IPS-15b (cell line): ENCODE measurements at regions not wholly inside any gene's neighbourhood (a gene's known extent, or its start where the extent isn't known, plus 50 kb on each side); places are given as distances from the start of the nearest gene placed in this dataset.

Experiments
- H3K27me3 ChIP-seq: one replicate; pipeline ENCODE4 v1.6.1; 2013; ENCODE audit warnings: low read length; ENCODE audit not compliant: control insufficient read depth, insufficient read depth
- H3K36me3 ChIP-seq: one replicate; pipeline ENCODE4 v1.6.1; 2013; ENCODE audit warnings: low read length; ENCODE audit not compliant: control insufficient read depth, insufficient read depth
- H3K4me1 ChIP-seq: one replicate; pipeline ENCODE4 v1.6.1; 2013; ENCODE audit warnings: mild to moderate bottlenecking, low read length; ENCODE audit not compliant: control insufficient read depth, insufficient read depth
- H3K4me3 ChIP-seq: one replicate; pipeline ENCODE4 v1.5.1; 2013; ENCODE audit warnings: low read depth, low read length
- H3K9ac ChIP-seq: one replicate; pipeline ENCODE4 v1.6.1; 2013; ENCODE audit warnings: low read depth, mild to moderate bottlenecking, low read length
- H3K9me3 ChIP-seq: one replicate; pipeline ENCODE4 v1.6.1; 2013; ENCODE audit warnings: mild to moderate bottlenecking, low read length; ENCODE audit not compliant: control insufficient read depth, insufficient read depth

DNA sequence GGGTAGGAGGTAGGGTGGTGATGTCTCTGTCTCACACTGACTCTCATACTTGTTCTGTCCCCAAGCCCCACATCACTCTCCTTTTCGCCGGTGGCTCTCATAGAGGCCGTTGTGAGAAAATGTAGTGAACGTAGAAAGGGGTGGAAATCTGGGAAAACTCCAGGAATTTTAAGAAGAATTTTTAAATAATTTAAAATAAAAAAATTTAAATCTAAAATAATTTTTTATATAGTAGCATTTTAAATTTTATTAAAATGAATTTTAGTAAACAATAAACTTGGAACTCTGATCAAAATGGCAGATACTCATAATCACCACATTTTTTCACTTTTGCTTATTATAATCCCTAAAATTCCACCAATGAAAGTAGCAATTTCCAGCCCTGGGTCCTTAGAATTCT is 473.6 kb upstream of the ZFHX3 start:
- Histone ChIP-seq H3K9ac (no peak overlapping the region), H3K27me3 (no peaks in the 10 kb centered on the region), H3K4me1 (peaks cover 3% of the 10 kb centered on the region), H3K36me3 (no peaks in the 10 kb centered on the region), H3K9me3 (no peaks in the 10 kb centered on the region), H3K4me3 (no peak overlapping the region)

- Histone ChIP-seq H3K27me3 (no peaks in the 10 kb centered on the region), H3K4me1 (no peaks in the 10 kb centered on the region), H3K9me3 (no peaks in the 10 kb centered on the region), H3K36me3 (no peaks in the 10 kb centered on the region), H3K4me3 (no peak overlapping the region), H3K9ac (no peak overlapping the region)
Observed at GRCh38 chr16:73515616-73516015, 467.7 kb upstream of the ZFHX3 start.

- Histone ChIP-seq H3K4me3 (no peak overlapping the region), H3K9ac (no peak overlapping the region), H3K27me3 (no peaks in the 10 kb centered on the region), H3K9me3 (no peaks in the 10 kb centered on the region), H3K36me3 (no peaks in the 10 kb centered on the region), H3K4me1 (no peaks in the 10 kb centered on the region)
Observed at GRCh38 chr16:73510852-73511251, 462.9 kb upstream of the ZFHX3 start.

- Histone ChIP-seq H3K4me1 (no peaks in the 10 kb centered on the region), H3K9ac (no peak overlapping the region), H3K4me3 (no peak overlapping the region), H3K27me3 (no peaks in the 10 kb centered on the region), H3K36me3 (no peaks in the 10 kb centered on the region), H3K9me3 (no peaks in the 10 kb centered on the region)
Observed at GRCh38 chr16:73506568-73507056, 458.7 kb upstream of the ZFHX3 start.

GRCh38 chr16:73505577-73505976 is 457.6 kb upstream of the ZFHX3 start:
- no peak overlapping the region for H3K9ac ChIP-seq
- H3K27me3 ChIP-seq = no peaks in the 10 kb centered on the region
- H3K9me3 ChIP-seq = no peaks in the 10 kb centered on the region
- no peaks in the 10 kb centered on the region for H3K4me1 ChIP-seq
- H3K36me3 ChIP-seq = no peaks in the 10 kb centered on the region
- H3K4me3 ChIP-seq = no peak overlapping the region

DNA sequence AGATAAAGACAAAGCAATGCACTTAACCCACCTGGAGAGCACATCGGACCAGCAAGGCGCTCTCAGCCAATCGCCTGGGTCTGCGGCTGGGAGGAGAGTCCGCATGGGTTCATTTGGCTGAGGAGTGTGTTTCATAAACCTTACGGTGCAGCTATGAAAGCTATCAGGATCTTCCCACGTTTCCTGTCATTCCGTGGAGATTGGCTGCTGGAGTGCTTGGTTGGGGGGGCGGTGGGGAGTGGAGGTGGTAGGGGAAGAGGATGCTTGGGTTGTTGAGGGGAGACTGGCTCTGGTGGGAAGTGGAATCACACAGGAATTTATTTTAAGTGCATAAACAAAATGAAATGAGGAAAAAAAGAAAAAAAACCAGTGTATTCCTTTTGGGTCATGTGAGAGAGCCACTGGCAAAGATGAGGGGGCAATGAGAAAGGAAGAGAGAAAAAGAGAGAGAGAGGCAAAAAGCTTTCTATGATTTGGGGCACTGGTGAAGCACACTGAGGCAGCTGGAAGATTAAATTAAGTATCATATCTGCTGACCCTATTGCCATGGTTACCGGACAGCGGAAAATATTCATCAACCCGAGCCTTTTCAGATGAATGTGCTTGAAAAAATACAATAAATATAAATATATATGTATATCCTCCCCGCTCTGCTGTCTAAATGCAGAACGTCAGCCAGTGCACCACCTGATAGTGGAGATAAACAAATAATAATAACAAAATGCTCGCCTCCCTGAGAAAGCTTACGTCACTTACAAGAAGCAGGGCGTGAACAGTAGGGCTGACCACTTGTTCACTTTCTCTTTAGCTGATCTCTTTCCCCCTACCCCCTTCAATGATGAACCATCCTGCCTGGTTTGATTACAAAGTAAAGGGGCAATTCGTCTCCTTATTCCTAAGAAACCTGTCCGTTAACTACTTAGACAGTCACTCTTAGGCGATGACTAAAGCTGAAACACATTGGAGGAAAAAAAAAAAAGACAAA is 457.0 kb upstream of the ZFHX3 start:
- Histone ChIP-seq H3K4me1 (no peaks in the 10 kb centered on the region), H3K4me3 (no peak overlapping the region), H3K9me3 (no peaks in the 10 kb centered on the region), H3K36me3 (no peaks in the 10 kb centered on the region), H3K9ac (no peak overlapping the region), H3K27me3 (no peaks in the 10 kb centered on the region)

DNA sequence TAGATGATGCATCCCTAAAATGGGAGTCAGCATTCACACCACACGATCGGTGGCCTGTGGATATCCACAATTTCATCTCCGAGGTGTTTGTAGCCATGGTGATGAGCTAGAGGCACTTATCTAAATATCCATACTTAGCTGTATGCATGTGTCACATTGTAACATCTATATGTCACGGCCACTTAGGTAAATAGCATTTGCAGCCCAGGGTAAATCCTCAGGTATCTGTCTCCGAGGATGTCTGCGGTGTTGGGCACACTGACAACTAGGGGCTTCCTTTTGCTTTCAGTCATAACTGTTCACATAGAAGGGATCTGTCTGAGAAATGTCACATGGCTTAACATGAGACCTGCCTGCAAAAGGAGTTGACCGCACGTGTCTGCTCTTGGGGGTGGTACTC is 455.2 kb upstream of the ZFHX3 start:
- no peaks in the 10 kb centered on the region for H3K27me3 ChIP-seq
- no peaks in the 10 kb centered on the region for H3K36me3 ChIP-seq
- H3K4me3 ChIP-seq = no peak overlapping the region
- no peak overlapping the region for H3K9ac ChIP-seq
- no peaks in the 10 kb centered on the region for H3K4me1 ChIP-seq
- no peaks in the 10 kb centered on the region for H3K9me3 ChIP-seq

DNA sequence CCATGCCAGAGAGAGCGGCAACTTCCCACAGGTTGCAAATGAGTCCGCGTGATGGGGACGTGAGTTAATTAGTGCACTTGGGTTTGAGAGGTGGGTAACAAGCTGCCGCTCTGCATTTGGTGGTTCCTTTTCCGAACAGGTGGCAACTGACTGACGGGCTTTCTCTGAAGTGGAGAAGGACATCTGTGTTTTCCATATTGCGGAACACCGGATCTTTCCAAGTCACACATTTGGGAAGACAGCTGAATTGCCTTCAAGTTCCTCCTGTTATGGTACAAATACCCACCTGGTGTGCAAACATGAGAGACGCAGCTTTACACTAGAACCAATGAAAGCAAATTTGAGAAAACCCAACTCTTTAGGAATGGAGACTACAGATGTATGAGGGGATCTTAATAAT is 451.3 kb upstream of the ZFHX3 start:
- Histone ChIP-seq H3K27me3 (no peaks in the 10 kb centered on the region), H3K9me3 (no peaks in the 10 kb centered on the region), H3K9ac (no peak overlapping the region), H3K4me1 (no peaks in the 10 kb centered on the region), H3K4me3 (no peak overlapping the region), H3K36me3 (no peaks in the 10 kb centered on the region)

DNA sequence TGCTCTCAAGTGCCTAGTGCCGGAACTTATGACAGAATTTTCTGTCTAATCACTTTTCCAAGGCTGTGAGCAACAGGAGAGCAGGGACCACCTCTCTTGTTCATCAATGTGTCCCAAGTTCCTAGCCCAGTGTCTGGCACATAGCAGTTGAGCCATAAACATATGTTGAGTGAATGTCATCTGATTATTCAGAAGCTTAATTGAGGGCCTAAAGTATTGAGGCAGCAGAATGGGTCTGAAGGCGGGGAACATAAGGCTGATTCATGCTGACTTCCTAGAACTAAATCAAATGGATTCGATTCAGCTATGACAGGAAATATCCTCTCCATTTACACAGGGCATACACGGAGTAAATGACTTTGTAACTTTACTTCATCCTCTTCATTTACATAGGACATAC is 438.0 kb upstream of the ZFHX3 start:
- Histone ChIP-seq H3K9ac (no peak overlapping the region), H3K9me3 (no peaks in the 10 kb centered on the region), H3K4me1 (peaks cover 11% of the 10 kb centered on the region), H3K27me3 (peaks cover 4% of the 10 kb centered on the region), H3K36me3 (no peaks in the 10 kb centered on the region), H3K4me3 (no peak overlapping the region)

- Histone ChIP-seq H3K4me3 (peak overlapping the region; percentile 40), H3K27me3 (peaks cover 4% of the 10 kb centered on the region), H3K4me1 (peaks cover 11% of the 10 kb centered on the region), H3K36me3 (no peaks in the 10 kb centered on the region), H3K9ac (no peak overlapping the region), H3K9me3 (no peaks in the 10 kb centered on the region)
Observed at GRCh38 chr16:73483934-73484711, 436.2 kb upstream of the ZFHX3 start.

DNA sequence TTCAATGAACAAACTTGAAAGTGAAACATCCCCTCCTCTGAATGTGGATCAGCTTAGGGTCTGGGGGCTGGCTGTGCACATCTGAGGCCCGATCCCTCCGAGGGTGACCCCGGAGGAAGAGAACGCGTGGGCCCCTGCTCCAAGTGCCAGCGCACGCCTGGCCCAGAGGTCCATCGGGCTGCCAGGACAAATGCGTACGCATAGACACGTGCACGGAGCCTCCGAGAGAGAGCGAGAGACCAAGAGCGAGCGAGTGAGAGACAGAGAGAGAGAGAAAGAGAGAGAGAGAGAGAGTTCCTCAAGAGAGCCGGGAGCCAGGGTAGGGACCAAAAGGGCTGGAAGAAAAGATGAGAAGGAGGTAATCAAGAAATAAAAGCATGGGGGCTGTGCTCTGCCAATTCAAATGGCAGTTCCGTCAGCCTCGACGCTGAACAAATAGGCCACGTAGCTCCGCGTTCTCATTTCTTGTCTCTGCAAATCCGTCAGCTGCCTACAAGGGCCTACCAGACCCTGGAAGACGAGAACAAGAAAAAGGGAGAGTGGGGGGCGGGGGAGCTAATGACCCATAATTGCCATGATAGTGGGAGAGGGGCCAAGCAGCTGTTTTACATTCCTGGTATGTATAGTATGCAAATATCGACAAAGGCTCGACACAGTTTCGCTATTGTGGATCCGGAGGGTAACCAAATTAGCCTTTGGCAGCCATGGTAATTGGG is 435.3 kb upstream of the ZFHX3 start:
- peaks cover 11% of the 10 kb centered on the region for H3K4me1 ChIP-seq
- no peaks in the 10 kb centered on the region for H3K9me3 ChIP-seq
- H3K9ac ChIP-seq = peak overlapping the region; percentile 77
- H3K4me3 ChIP-seq = peak overlapping the region; percentile 40
- H3K36me3 ChIP-seq = no peaks in the 10 kb centered on the region
- H3K27me3 ChIP-seq = peaks cover 4% of the 10 kb centered on the region
